Muscle of leg (tissue), 3 donors: ENCODE measurements at regions not wholly inside any gene's neighbourhood (a gene's known extent, or its start where the extent isn't known, plus 50 kb on each side); places are given as distances from the start of the nearest gene placed in this dataset.
"Not testable (repeated sequence)": the region's sequence is repeated elsewhere in the genome, so short reads cannot be mapped to it uniquely, and the experiment has no call there.

Experiments
- DNase-seq: peaks from one replicate; pipeline ENCODE4 v3.0.0; 2013
- H3K27ac ChIP-seq: one replicate; pipeline ENCODE4 v1.5.1; 2013; ENCODE audit warnings: mild to moderate bottlenecking, low read length, control low read depth
- H3K27me3 ChIP-seq: one replicate; pipeline ENCODE4 v1.6.1; 2013; ENCODE audit warnings: low read length; ENCODE audit not compliant: control insufficient read depth, insufficient read depth
- H3K36me3 ChIP-seq: one replicate; pipeline ENCODE4 v1.6.1; 2013; ENCODE audit warnings: low read length; ENCODE audit not compliant: control insufficient read depth, insufficient read depth
- H3K4me1 ChIP-seq: one replicate; pipeline ENCODE4 v1.6.1; 2013; ENCODE audit warnings: low read length; ENCODE audit not compliant: control insufficient read depth, insufficient read depth
- H3K4me3 ChIP-seq: one replicate; pipeline ENCODE4 v1.5.1; 2013; ENCODE audit warnings: low read length, control low read depth
- H3K9me3 ChIP-seq: replicated peaks from 2 replicates; pipeline ENCODE4 v1.6.1; 2013; ENCODE audit warnings: low read depth, low read length; ENCODE audit not compliant: control insufficient read depth
- WGBS: methylation state at CpG from one replicate; pipeline ENCODE4 v1.1.5; 2013; ENCODE audit warnings: missing lambda C conversion rate; ENCODE audit not compliant: insufficient coverage; 5-methylcytosine and 5-hydroxymethylcytosine counted together

- no peak overlapping the region for H3K27ac ChIP-seq
- H3K4me3 ChIP-seq = no peak overlapping the region
- H3K27me3 ChIP-seq = peaks cover 2% of the 10 kb centered on the region
- no peaks in the 10 kb centered on the region for H3K36me3 ChIP-seq
- DNase-seq = no peak
- no peaks in the 10 kb centered on the region for H3K9me3 ChIP-seq
- H3K4me1 ChIP-seq = no peaks in the 10 kb centered on the region
These were observed 82.3 kb downstream of the MAGEE1 start for GRCh38 chrX:76509775-76510174.

- WGBS = 18% methylated on average over 1 of the region's 4 CpGs
- Histone ChIP-seq H3K27ac (no peak overlapping the region), H3K4me3 (no peak overlapping the region), H3K4me1 (no peaks in the 10 kb centered on the region), H3K9me3 (peaks cover 6% of the 10 kb centered on the region), H3K27me3 (peaks cover 2% of the 10 kb centered on the region), H3K36me3 (no peaks in the 10 kb centered on the region)
- no peak for DNase-seq
These were observed 90.0 kb downstream of the MAGEE1 start for GRCh38 chrX:76517544-76517943.

GRCh38 chrX:76520273-76521054 is 93.0 kb downstream of the MAGEE1 start:
- H3K27me3 ChIP-seq = peaks cover 2% of the 10 kb centered on the region
- DNase-seq = no peak
- no peaks in the 10 kb centered on the region for H3K36me3 ChIP-seq
- 75% methylated on average over 19 of the region's 23 CpGs for WGBS
- H3K4me1 ChIP-seq = no peaks in the 10 kb centered on the region
- H3K4me3 ChIP-seq = no peak overlapping the region
- peaks cover 6% of the 10 kb centered on the region for H3K9me3 ChIP-seq
- H3K27ac ChIP-seq = no peak overlapping the region

- not testable (repeated sequence) for H3K27me3 ChIP-seq, H3K4me1 ChIP-seq, H3K27ac ChIP-seq, H3K4me3 ChIP-seq, H3K36me3 ChIP-seq, DNase-seq, H3K9me3 ChIP-seq
- WGBS = no CpG with 5 or more reads among the region's 2 CpGs
These were observed 108.2 kb downstream of the MAGEE1 start for GRCh38 chrX:76535675-76536074.

- no peaks in the 10 kb centered on the region for H3K9me3 ChIP-seq
- H3K27ac ChIP-seq = no peak overlapping the region
- no peaks in the 10 kb centered on the region for H3K27me3 ChIP-seq
- no CpG with 5 or more reads among the region's 2 CpGs for WGBS
- H3K4me3 ChIP-seq = no peak overlapping the region
- no peaks in the 10 kb centered on the region for H3K36me3 ChIP-seq
- H3K4me1 ChIP-seq = no peaks in the 10 kb centered on the region
- no peak for DNase-seq
These were observed 111.3 kb downstream of the MAGEE1 start for GRCh38 chrX:76538860-76539259.

GRCh38 chrX:76543381-76543780 is 115.9 kb downstream of the MAGEE1 start:
- H3K9me3 ChIP-seq, H3K27ac ChIP-seq, DNase-seq, H3K4me1 ChIP-seq, H3K4me3 ChIP-seq, H3K36me3 ChIP-seq, H3K27me3 ChIP-seq: not testable (repeated sequence)

- Histone ChIP-seq H3K4me3 (no peak overlapping the region), H3K27me3 (no peaks in the 10 kb centered on the region), H3K27ac (no peak overlapping the region), H3K9me3 (peaks cover 24% of the 10 kb centered on the region), H3K4me1 (no peaks in the 10 kb centered on the region), H3K36me3 (no peaks in the 10 kb centered on the region)
- no CpG with 5 or more reads among the region's 3 CpGs for WGBS
- no peak for DNase-seq
These were observed 122.5 kb downstream of the MAGEE1 start for GRCh38 chrX:76550016-76550415.

- WGBS = no CpG with 5 or more reads among the region's 2 CpGs
- Histone ChIP-seq H3K36me3 (no peaks in the 10 kb centered on the region), H3K4me3 (no peak overlapping the region), H3K9me3 (peaks cover 64% of the 10 kb centered on the region), H3K4me1 (no peaks in the 10 kb centered on the region), H3K27ac (no peak overlapping the region), H3K27me3 (no peaks in the 10 kb centered on the region)
- no peak for DNase-seq
These were observed 127.8 kb downstream of the MAGEE1 start for GRCh38 chrX:76555269-76555668.

- Histone ChIP-seq H3K27me3 (no peaks in the 10 kb centered on the region), H3K4me1 (no peaks in the 10 kb centered on the region), H3K9me3 (peaks cover 64% of the 10 kb centered on the region), H3K4me3 (no peak overlapping the region), H3K27ac (no peak overlapping the region), H3K36me3 (no peaks in the 10 kb centered on the region)
- peak; percentile 5 for DNase-seq
- 13% methylated on average over 2 of the region's 4 CpGs for WGBS
These were observed 128.3 kb downstream of the MAGEE1 start for GRCh38 chrX:76555816-76556215.

- not testable (repeated sequence) for H3K27ac ChIP-seq, H3K4me1 ChIP-seq, DNase-seq, H3K4me3 ChIP-seq, H3K27me3 ChIP-seq, H3K36me3 ChIP-seq
- peaks cover 10% of the 10 kb centered on the region for H3K9me3 ChIP-seq
- WGBS = no CpG with 5 or more reads among the region's 5 CpGs
These were observed 137.3 kb downstream of the MAGEE1 start for GRCh38 chrX:76564842-76565241.

GRCh38 chrX:76605390-76605789 is 177.9 kb downstream of the MAGEE1 start:
- H3K36me3 ChIP-seq = no peaks in the 10 kb centered on the region
- H3K9me3 ChIP-seq = peaks cover 2% of the 10 kb centered on the region
- no peak for DNase-seq
- H3K27me3 ChIP-seq = no peaks in the 10 kb centered on the region
- H3K4me1 ChIP-seq = no peaks in the 10 kb centered on the region
- no peak overlapping the region for H3K4me3 ChIP-seq
- no peak overlapping the region for H3K27ac ChIP-seq
- no CpG with 5 or more reads among the region's 1 CpG for WGBS
